ENCODE measurements at regions not wholly inside any gene's neighbourhood (a gene's known extent, or its start where the extent isn't known, plus 50 kb on each side); places are given as distances from the start of the nearest gene placed in this dataset.

GRCh38 chr9:1201901-1202300 lies 151.7 kb downstream of the DMRT2 start:
- no peak for DNase-seq (ENCODE audit: low read depth in 2 of 2)

GRCh38 chr9:1202512-1203280 lies 152.5 kb downstream of the DMRT2 start:
- no peak for DNase-seq (ENCODE audit: low read depth in 2 of 2)

- DNase-seq (ENCODE audit: low read depth in 2 of 2) = peak; percentile 58 to 62
These were observed 157.5 kb downstream of the DMRT2 start for GRCh38 chr9:1207686-1208085.

- peak; percentile 31 to 32 for DNase-seq (ENCODE audit: low read depth in 2 of 2)
These were observed 158.0 kb downstream of the DMRT2 start for GRCh38 chr9:1208157-1208556.

GRCh38 chr9:1210954-1211353 lies 160.8 kb downstream of the DMRT2 start:
- no peak for DNase-seq (ENCODE audit: low read depth in 2 of 2)

GRCh38 chr9:1216532-1216931 lies 166.4 kb downstream of the DMRT2 start:
- peak; percentile 35 to 38 for DNase-seq (ENCODE audit: low read depth in 2 of 2)

- no peak for DNase-seq (ENCODE audit: low read depth in 2 of 2)
These were observed 166.9 kb downstream of the DMRT2 start for GRCh38 chr9:1217076-1217475.

- DNase-seq (ENCODE audit: low read depth in 2 of 2) = no peak
These were observed 169.1 kb downstream of the DMRT2 start for GRCh38 chr9:1219284-1219683.

- DNase-seq (ENCODE audit: low read depth in 2 of 2) = no peak
These were observed 171.1 kb downstream of the DMRT2 start for GRCh38 chr9:1221298-1221697.

GRCh38 chr9:1222511-1222910 lies 172.4 kb downstream of the DMRT2 start:
- DNase-seq (ENCODE audit: low read depth in 2 of 2) = peak; percentile 31 to 35

- DNase-seq (ENCODE audit: low read depth in 2 of 2) = peak; percentile 62 to 63
These were observed 182.1 kb downstream of the DMRT2 start for GRCh38 chr9:1231998-1232919.

GRCh38 chr9:1233568-1233967 lies 183.4 kb downstream of the DMRT2 start:
- no peak for DNase-seq (ENCODE audit: low read depth in 2 of 2)

GRCh38 chr9:1235650-1236049 lies 185.5 kb downstream of the DMRT2 start:
- no peak for DNase-seq (ENCODE audit: low read depth in 2 of 2)

- no peak for DNase-seq (ENCODE audit: low read depth in 2 of 2)
These were observed 185.9 kb downstream of the DMRT2 start for GRCh38 chr9:1236061-1236460.

- no peak for DNase-seq (ENCODE audit: low read depth in 2 of 2)
These were observed 188.2 kb downstream of the DMRT2 start for GRCh38 chr9:1238407-1238806.

GRCh38 chr9:1248743-1249142 lies 198.6 kb downstream of the DMRT2 start:
- no peak for DNase-seq (ENCODE audit: low read depth in 2 of 2)

- no peak for DNase-seq (ENCODE audit: low read depth in 2 of 2)
These were observed 203.2 kb downstream of the DMRT2 start for GRCh38 chr9:1253064-1253979.

GRCh38 chr9:1254071-1254470 lies 203.9 kb downstream of the DMRT2 start:
- DNase-seq (ENCODE audit: low read depth in 2 of 2) = no peak

GRCh38 chr9:1256178-1256577 lies 206.0 kb downstream of the DMRT2 start:
- DNase-seq (ENCODE audit: low read depth in 2 of 2) = no peak

GRCh38 chr9:1261266-1261665 lies 211.1 kb downstream of the DMRT2 start:
- DNase-seq (ENCODE audit: low read depth in 2 of 2) = no peak

- no peak for DNase-seq (ENCODE audit: low read depth in 2 of 2)
These were observed 212.0 kb downstream of the DMRT2 start for GRCh38 chr9:1261879-1262766.
